ENCODE measurements at regions not wholly inside any gene's neighbourhood (a gene's known extent, or its start where the extent isn't known, plus 50 kb on each side); places are given as distances from the start of the nearest gene placed in this dataset.

- TF ChIP-seq, protein P1, sequence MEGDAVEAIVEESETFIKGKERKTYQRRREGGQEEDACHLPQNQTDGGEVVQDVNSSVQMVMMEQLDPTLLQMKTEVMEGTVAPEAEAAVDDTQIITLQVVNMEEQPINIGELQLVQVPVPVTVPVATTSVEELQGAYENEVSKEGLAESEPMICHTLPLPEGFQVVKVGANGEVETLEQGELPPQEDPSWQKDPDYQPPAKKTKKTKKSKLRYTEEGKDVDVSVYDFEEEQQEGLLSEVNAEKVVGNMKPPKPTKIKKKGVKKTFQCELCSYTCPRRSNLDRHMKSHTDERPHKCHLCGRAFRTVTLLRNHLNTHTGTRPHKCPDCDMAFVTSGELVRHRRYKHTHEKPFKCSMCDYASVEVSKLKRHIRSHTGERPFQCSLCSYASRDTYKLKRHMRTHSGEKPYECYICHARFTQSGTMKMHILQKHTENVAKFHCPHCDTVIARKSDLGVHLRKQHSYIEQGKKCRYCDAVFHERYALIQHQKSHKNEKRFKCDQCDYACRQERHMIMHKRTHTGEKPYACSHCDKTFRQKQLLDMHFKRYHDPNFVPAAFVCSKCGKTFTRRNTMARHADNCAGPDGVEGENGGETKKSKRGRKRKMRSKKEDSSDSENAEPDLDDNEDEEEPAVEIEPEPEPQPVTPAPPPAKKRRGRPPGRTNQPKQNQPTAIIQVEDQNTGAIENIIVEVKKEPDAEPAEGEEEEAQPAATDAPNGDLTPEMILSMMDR (IDR thresholded peaks at IDR 0.05; ENCODE audit: insufficient read depth, low read length) = no peak
- no peak overlapping the region for H3K4me3 ChIP-seq (ENCODE audit: low read depth, low read length)
- DNase-seq (ENCODE audit: low read depth) = no peak
Observed at GRCh38 chr12:126224032-126224431, 1158.8 kb downstream of the AACS start.

DNA sequence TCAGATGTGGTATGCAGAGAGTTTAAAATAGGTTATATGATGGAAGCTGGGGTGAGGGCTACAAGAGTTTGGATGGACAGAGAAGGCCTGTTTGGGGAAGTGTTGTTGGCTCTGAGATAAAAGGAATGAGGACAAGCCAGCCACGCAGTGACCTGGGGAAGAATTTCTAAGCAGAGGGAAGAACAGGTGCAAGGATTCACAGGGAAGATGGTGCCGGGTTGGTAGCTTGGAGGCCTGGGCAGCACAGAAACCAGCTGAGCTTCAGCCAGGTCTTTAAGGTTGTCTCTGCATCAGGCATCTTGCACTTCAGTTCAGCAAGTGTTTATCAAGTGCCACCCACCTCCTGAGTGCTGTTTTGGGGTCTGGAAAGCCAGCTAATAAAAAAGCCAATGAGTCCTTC lies 1163.7 kb downstream of the AACS start:
- DNase-seq (ENCODE audit: low read depth) = no peak
- TF ChIP-seq, protein P1 (IDR thresholded peaks at IDR 0.05; ENCODE audit: insufficient read depth, low read length) = no peak
- no peak overlapping the region for H3K4me3 ChIP-seq (ENCODE audit: low read depth, low read length)

DNA sequence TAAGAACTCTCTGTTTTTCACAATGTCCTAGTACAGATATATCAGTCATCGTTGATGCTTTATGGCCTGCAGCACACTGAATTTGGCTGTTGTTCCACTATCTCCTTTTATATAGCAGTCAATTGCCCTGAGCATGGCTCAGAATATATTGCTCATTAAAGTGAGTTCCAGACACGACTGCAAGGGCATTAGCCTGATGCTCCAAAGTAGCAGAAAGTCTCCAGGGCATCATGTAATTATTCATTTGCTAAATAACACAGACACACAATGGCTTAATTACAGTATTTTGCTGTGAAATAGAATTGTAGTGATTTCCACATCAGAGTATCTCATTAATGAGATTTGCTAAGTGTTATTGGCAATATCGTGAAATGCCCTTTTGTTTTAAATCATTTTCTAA lies 1167.5 kb downstream of the AACS start:
- TF ChIP-seq, protein P1 (IDR thresholded peaks at IDR 0.05; ENCODE audit: insufficient read depth, low read length) = no peak
- DNase-seq (ENCODE audit: low read depth) = no peak
- no peak overlapping the region for H3K4me3 ChIP-seq (ENCODE audit: low read depth, low read length)

- TF ChIP-seq, protein P1 (IDR thresholded peaks at IDR 0.05; ENCODE audit: insufficient read depth, low read length) = no peak
- no peak overlapping the region for H3K4me3 ChIP-seq (ENCODE audit: low read depth, low read length)
- peak; percentile 71 for DNase-seq (ENCODE audit: low read depth)
Observed at GRCh38 chr12:126233625-126234024, 1168.4 kb downstream of the AACS start.

- no peak for DNase-seq (ENCODE audit: low read depth)
- TF ChIP-seq, protein P1 (IDR thresholded peaks at IDR 0.05; ENCODE audit: insufficient read depth, low read length) = no peak
- H3K4me3 ChIP-seq (ENCODE audit: low read depth, low read length) = no peak overlapping the region
Observed at GRCh38 chr12:126243814-126244440, 1178.7 kb downstream of the AACS start.

- DNase-seq (ENCODE audit: low read depth) = no peak
- TF ChIP-seq, protein P1 (IDR thresholded peaks at IDR 0.05; ENCODE audit: insufficient read depth, low read length) = no peak
- no peak overlapping the region for H3K4me3 ChIP-seq (ENCODE audit: low read depth, low read length)
Observed at GRCh38 chr12:126247936-126248335, 1182.7 kb downstream of the AACS start.

GRCh38 chr12:126248871-126249403 lies 1183.7 kb downstream of the AACS start:
- peak; percentile 41 for DNase-seq (ENCODE audit: low read depth)
- TF ChIP-seq, protein P1 (IDR thresholded peaks at IDR 0.05; ENCODE audit: insufficient read depth, low read length) = no peak
- H3K4me3 ChIP-seq (ENCODE audit: low read depth, low read length) = no peak overlapping the region

Measured in fibroblast of the aortic adventitia (primary cell).